IMR-90 (cell line): ENCODE measurements at regions not wholly inside any gene's neighbourhood (a gene's known extent, or its start where the extent isn't known, plus 50 kb on each side); places are given as distances from the start of the nearest gene placed in this dataset.

Experiments
- ATAC-seq: fragments of 200-7000 bp; cut with Tn5 transposase; 2 replicates; pipeline ENCODE4 v1.9.1; 2020; ENCODE audit warnings: low read depth, mild to moderate bottlenecking, moderate library complexity
- BruUV-seq: library from RNA; stranded (reverse); fragments of 400-500 nt; replicated peaks from 2 replicates; lab custom pipeline; 2021; lab: Mats Ljungman, UMichigan
- CTCF ChIA-PET: fragments of 300-600 bp; formaldehyde crosslinking; extraction: SDS; loops from one replicate; lab custom pipeline; 2021; ENCODE audit warnings: antibody characterized with exemption; lab: Yijun Ruan, JAX
- POLR2A ChIA-PET: fragments of 300-600 bp; sonication (Branson Sonifier 250); formaldehyde crosslinking; loops from one replicate; lab custom pipeline; 2022; ENCODE audit warnings: antibody characterized with exemption; ENCODE audit not compliant: unreplicated experiment; lab: Charles Lee
- DNase-seq: peaks from one replicate; pipeline ENCODE4 v3.0.0; 2013
- H2AFZ ChIP-seq: replicated peaks from 2 replicates; pipeline ENCODE3; 2013; ENCODE audit warnings: low read length, mild to moderate bottlenecking; ENCODE audit not compliant: poor library complexity
- H2AK5ac ChIP-seq: 2 replicates; pipeline ENCODE4 v1.6.1; 2013; ENCODE audit warnings: low read depth, low read length, inconsistent platforms
- H2AK9ac ChIP-seq: replicated peaks from 2 replicates; pipeline ENCODE3; 2013; ENCODE audit warnings: mild to moderate bottlenecking, low read depth, low read length, moderate library complexity; ENCODE audit not compliant: poor library complexity
- H2BK120ac ChIP-seq: 2 replicates; pipeline ENCODE4 v1.6.1; 2013; ENCODE audit warnings: low read depth, low read length, inconsistent platforms
- H2BK15ac ChIP-seq: 3 replicates; pipeline ENCODE4 v1.6.1; 2013; ENCODE audit warnings: low read depth, low read length, inconsistent platforms
- H2BK20ac ChIP-seq: 2 replicates; pipeline ENCODE4 v1.6.1; 2013; ENCODE audit warnings: low read depth, mild to moderate bottlenecking, inconsistent platforms, low read length, moderate library complexity
- H2BK5ac ChIP-seq: 2 replicates; pipeline ENCODE4 v1.6.1; 2013; ENCODE audit warnings: mild to moderate bottlenecking, low read depth, low read length, inconsistent platforms; ENCODE audit not compliant: poor library complexity, severe bottlenecking
- H3K14ac ChIP-seq: replicated peaks from 2 replicates; pipeline ENCODE4 v1.6.1; 2013; ENCODE audit warnings: low read depth, low read length, inconsistent platforms
- H3K18ac ChIP-seq: 2 replicates; pipeline ENCODE4 v1.6.1; 2013; ENCODE audit warnings: low read depth, low read length, control low read depth
- H3K23ac ChIP-seq: 2 replicates; pipeline ENCODE4 v1.6.1; 2013; ENCODE audit warnings: low read depth, low read length, inconsistent platforms
- H3K27ac ChIP-seq: 2 replicates; pipeline ENCODE4 v1.5.1; 2013; ENCODE audit warnings: mild to moderate bottlenecking, control low read depth, low read length; ENCODE audit not compliant: insufficient read depth
- H3K27me3 ChIP-seq: 2 replicates; pipeline ENCODE4 v1.6.1; 2013; ENCODE audit warnings: low read length; ENCODE audit not compliant: control insufficient read depth, insufficient read depth
- H3K36me3 ChIP-seq: 2 replicates; pipeline ENCODE4 v1.6.1; 2013; ENCODE audit warnings: low read length, mixed read lengths; ENCODE audit not compliant: control insufficient read depth, insufficient read depth
- H3K4ac ChIP-seq: 2 replicates; pipeline ENCODE4 v1.6.1; 2013; ENCODE audit warnings: low read depth, low read length, inconsistent platforms
- H3K4me1 ChIP-seq: 2 replicates; pipeline ENCODE4 v1.6.1; 2013; ENCODE audit warnings: low read length, mixed read lengths; ENCODE audit not compliant: control insufficient read depth, insufficient read depth
- H3K4me2 ChIP-seq: 2 replicates; pipeline ENCODE4 v1.6.1; 2013; ENCODE audit warnings: low read depth, mild to moderate bottlenecking, control low read depth, low read length, moderate library complexity
- H3K4me3 ChIP-seq: 2 replicates; pipeline ENCODE4 v1.5.1; 2013; ENCODE audit warnings: low read depth, mild to moderate bottlenecking, control low read depth, low read length, moderate library complexity; ENCODE audit not compliant: insufficient read depth
- H3K56ac ChIP-seq: 2 replicates; pipeline ENCODE4 v1.6.1; 2013; ENCODE audit warnings: low read length, inconsistent platforms; ENCODE audit not compliant: insufficient read depth; ENCODE audit errors: extremely low read depth
- H3K79me1 ChIP-seq, 2 experiments: 2 replicates each; pipeline ENCODE4 v1.6.1; 2013; ENCODE audit warnings: low read length in 2 of 2, inconsistent platforms in 1 of 2, low read depth in 1 of 2
- H3K9ac ChIP-seq: 2 replicates; pipeline ENCODE4 v1.6.1; 2013; ENCODE audit warnings: low read depth, low read length, control low read depth
- H3K9me1 ChIP-seq: 2 replicates; pipeline ENCODE4 v1.6.1; 2013; ENCODE audit warnings: low read length, inconsistent platforms; ENCODE audit not compliant: insufficient read depth
- H3K9me3 ChIP-seq: 2 replicates; pipeline ENCODE4 v1.6.1; 2013; ENCODE audit warnings: low read length; ENCODE audit not compliant: control insufficient read depth, insufficient read depth
- H4K20me1 ChIP-seq: 2 replicates; pipeline ENCODE4 v1.6.1; 2013; ENCODE audit warnings: low read length, inconsistent platforms; ENCODE audit not compliant: insufficient read depth
- H4K5ac ChIP-seq: 2 replicates; pipeline ENCODE4 v1.6.1; 2013; ENCODE audit warnings: mild to moderate bottlenecking, low read depth, low read length, control low read depth
- H4K8ac ChIP-seq, 2 experiments: 2 replicates each; pipeline ENCODE4 v1.6.1; 2013; ENCODE audit warnings: low read depth in 2 of 2, low read length in 2 of 2, control low read depth in 1 of 2, inconsistent platforms in 1 of 2
- H4K91ac ChIP-seq: 2 replicates; pipeline ENCODE4 v1.6.1; 2013; ENCODE audit warnings: low read depth, low read length, inconsistent platforms; ENCODE audit not compliant: insufficient read depth
- BHLHE40 ChIP-seq: fragments of 150-350 bp; IDR thresholded peaks from 2 replicates; pipeline ENCODE4 v1.6.1; 2016; ENCODE audit warnings: mild to moderate bottlenecking, low read depth, low read length
- CTCF ChIP-seq: conservative IDR thresholded peaks from 2 replicates; pipeline ENCODE4 v1.5.1; 2012; ENCODE audit warnings: mild to moderate bottlenecking, low read depth, low read length, improper control_type of control experiment
- MAFK ChIP-seq: IDR thresholded peaks from 2 replicates; pipeline ENCODE4 v1.6.1; 2012; ENCODE audit warnings: low read depth, low read length, improper control_type of control experiment
- NFE2L2 ChIP-seq: fragments of 150-350 bp; IDR thresholded peaks from 2 replicates; pipeline ENCODE4 v1.6.1; 2016; ENCODE audit warnings: low read depth, mild to moderate bottlenecking, low read length
- WGBS, 2 experiments: methylation state at CpG; one replicate each; pipeline versions ENCODE4 v1.1.5 to v1.1.7; 2013; ENCODE audit warnings: missing lambda C conversion rate in 2 of 2; ENCODE audit not compliant: insufficient read length in 1 of 2; ENCODE audit errors: extremely low coverage in 2 of 2; 5-methylcytosine and 5-hydroxymethylcytosine counted together
- dilution Hi-C: fragments of 300-500 bp; cut with HindIII; formaldehyde crosslinking; loops from one replicate; pipeline ENCODE4 v1.14.3; 2018; ENCODE audit warnings: low sequenced_read_pairs; ENCODE audit not compliant: unreplicated experiment
- in situ Hi-C: fragments of 300-500 bp; cut with MboI; formaldehyde crosslinking; loops from 3 replicates; pipeline ENCODE4 v1.14.3; 2019; ENCODE audit warnings: low sequenced_read_pairs, inconsistent platforms, mixed read lengths
- intact Hi-C: fragments of 100-400 bp; cut with micrococcal nuclease; formaldehyde crosslinking; loops from 2 replicates; pipeline ENCODE4 v1.10.0; 2022

DNA sequence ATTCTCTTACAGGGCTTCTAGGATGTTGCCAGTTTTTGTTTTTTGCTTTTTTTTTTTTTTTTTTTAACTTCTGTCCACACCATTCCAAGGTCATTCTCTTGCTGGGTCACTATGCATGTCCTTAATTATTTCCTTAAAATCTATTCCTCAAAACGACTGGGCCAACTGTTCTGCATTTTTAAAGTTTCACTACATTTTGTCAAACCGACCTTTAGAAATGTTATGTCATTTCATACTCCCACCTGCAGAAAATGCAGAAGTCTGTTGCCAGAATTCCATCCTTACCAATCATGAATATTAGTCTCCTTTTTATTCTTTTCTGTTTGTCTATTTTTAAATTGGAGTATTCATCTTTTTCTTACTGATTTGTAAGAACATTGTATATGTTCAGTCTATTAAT, 295.5 kb downstream of the ZSWIM6 start:
- H3K18ac ChIP-seq = no peak overlapping the region
- WGBS, 2 experiments = 57% methylated on average over 1 of the region's 2 CpGs; no CpG with 5 or more reads in 1 of the 2 experiments
- no peak overlapping the region for H2BK20ac ChIP-seq
- H3K56ac ChIP-seq = no peak overlapping the region
- H3K23ac ChIP-seq = no peak overlapping the region
- DNase-seq = no peak
- no peaks in the 10 kb centered on the region for H3K9me3 ChIP-seq
- no peak overlapping the region for H2AFZ ChIP-seq
- H3K4me3 ChIP-seq = no peak overlapping the region
- H3K14ac ChIP-seq = no peak overlapping the region
- dilution Hi-C loops (no loop called here), intact Hi-C loops (no loop called here), in situ Hi-C loops (no loop called here)
- H3K4me1 ChIP-seq = peaks cover 2% of the 10 kb centered on the region; the same call in 1 of the 2 replicates
- no peak overlapping the region for H4K91ac ChIP-seq
- CTCF ChIA-PET = interaction anchor here (0.9 kb wide), 1 partner anchor 1122 kb away, joined by 3 read pairs; no protein-coding TSS in a partner anchor
- no peak overlapping the region for H2AK9ac ChIP-seq
- no peak overlapping the region for H2AK5ac ChIP-seq
- TF ChIP-seq BHLHE40 = no peak
- TF ChIP-seq CTCF = no peak
- TF ChIP-seq MAFK = no peak
- no peak for TF ChIP-seq NFE2L2
- H3K9ac ChIP-seq = no peak overlapping the region
- no peaks in the 10 kb centered on the region for H3K79me1 ChIP-seq
- H4K5ac ChIP-seq = no peak overlapping the region
- POLR2A ChIA-PET = no interaction called here
- H3K9me1 ChIP-seq = no peaks in the 10 kb centered on the region
- peaks cover 2% of the 10 kb centered on the region; the same call in 1 of the 2 replicates for H3K27me3 ChIP-seq
- H2BK15ac ChIP-seq = no peak overlapping the region
- no peak overlapping the region for H3K27ac ChIP-seq
- H2BK5ac ChIP-seq = no peak overlapping the region
- no peaks in the 10 kb centered on the region for H3K36me3 ChIP-seq
- no peak overlapping the region for H3K4me2 ChIP-seq
- no peak overlapping the region for H2BK120ac ChIP-seq
- no TSS peak for BruUV-seq
- no peak overlapping the region for H3K4ac ChIP-seq
- no peaks in the 10 kb centered on the region for H4K20me1 ChIP-seq
- no peak overlapping the region for H4K8ac ChIP-seq
- ATAC-seq = no peak
